ENCODE measurements at regions not wholly inside any gene's neighbourhood (a gene's known extent, or its start where the extent isn't known, plus 50 kb on each side); places are given as distances from the start of the nearest gene placed in this dataset.

DNA sequence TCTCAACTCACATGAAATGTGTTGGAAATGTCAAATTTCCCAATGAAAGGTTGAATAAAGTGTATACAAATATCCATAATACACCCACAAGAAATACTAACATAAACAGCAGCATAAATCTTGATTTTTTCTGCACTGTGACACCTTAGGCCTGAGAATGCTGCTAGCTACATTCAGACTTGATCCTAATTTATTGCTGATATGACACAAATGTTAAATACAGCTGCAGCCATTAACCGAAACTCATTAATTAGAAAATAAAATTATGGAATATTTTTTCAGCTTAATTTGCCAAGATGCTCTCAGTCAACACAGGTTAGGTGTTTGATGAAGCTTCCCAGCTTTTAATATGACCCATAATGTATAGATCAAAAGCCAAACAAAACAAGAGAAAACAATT is 914.3 kb upstream of the C9orf72 start:
- no peak for TF ChIP-seq YY1 (IDR thresholded peaks at IDR 0.05; ENCODE audit: insufficient read depth, insufficient read length)
- TF ChIP-seq ZNF274 (IDR thresholded peaks at IDR 0.05; ENCODE audit: low read depth, low read length) = no peak
- no peak for TF ChIP-seq SUZ12 (IDR thresholded peaks at IDR 0.05; ENCODE audit: extremely low read depth, insufficient read depth, insufficient read length)

Data from NT2/D1 (cell line).